HepG2 (cell line): ENCODE measurements at regions not wholly inside any gene's neighbourhood (a gene's known extent, or its start where the extent isn't known, plus 50 kb on each side); places are given as distances from the start of the nearest gene placed in this dataset.
A peak's percentile ranks its signal among the peaks of the same experiment; 100 is the strongest.

ENCODE experiments used
- ATF7 ChIP-seq, 2 experiments: fragments of 450-650 bp in 1 of 2; sonication (generic) in 1 of 2; formaldehyde crosslinking in 1 of 2; IDR thresholded peaks; 2 replicates each; pipeline versions ENCODE4 v1.4.0 to v1.6.1; 2016 to 2020; ENCODE audit warnings: antibody characterized with exemption in 1 of 2, mild to moderate bottlenecking in 1 of 2, missing genetic modification reagents in 1 of 2
- CSRNP1 ChIP-seq: sonication (generic); formaldehyde crosslinking; IDR thresholded peaks from 2 replicates; pipeline ENCODE4 v1.8.1; 2023; ENCODE audit warnings: mild to moderate bottlenecking, missing genetic modification reagents
- DNMT1 ChIP-seq: sonication (generic); formaldehyde crosslinking; IDR thresholded peaks from 2 replicates; pipeline ENCODE4 v1.5.1; 2020; ENCODE audit warnings: mild to moderate bottlenecking, missing genetic modification reagents
- ELF1 ChIP-seq: sonication (generic); formaldehyde crosslinking; IDR thresholded peaks from 2 replicates; pipeline ENCODE4 v1.4.0; 2020; ENCODE audit warnings: missing genetic modification reagents
- FOXC1 ChIP-seq: sonication (generic); formaldehyde crosslinking; IDR thresholded peaks from 2 replicates; pipeline ENCODE4 v1.8.0; 2022; ENCODE audit warnings: mild to moderate bottlenecking, missing genetic modification reagents, borderline replicate concordance
- HNRNPUL1 ChIP-seq: fragments of 200-400 bp; formaldehyde crosslinking; IDR thresholded peaks from 2 replicates; pipeline ENCODE4 v1.6.1; 2017; ENCODE audit warnings: low read depth, mild to moderate bottlenecking, low read length, moderate library complexity
- HOXA5 ChIP-seq: sonication (generic); formaldehyde crosslinking; IDR thresholded peaks from 2 replicates; pipeline ENCODE4 v1.4.0; 2020; ENCODE audit warnings: missing genetic modification reagents
- JUNB ChIP-seq: sonication (generic); formaldehyde crosslinking; IDR thresholded peaks from 2 replicates; pipeline ENCODE4 v1.8.0; 2022; ENCODE audit warnings: missing genetic modification reagents, mild to moderate bottlenecking, borderline replicate concordance
- MYC ChIP-seq: sonication (generic); formaldehyde crosslinking; IDR thresholded peaks from 2 replicates; pipeline ENCODE4 v1.9.0; 2021; ENCODE audit warnings: missing genetic modification reagents, borderline replicate concordance
- NPAS2 ChIP-seq: sonication (generic); formaldehyde crosslinking; IDR thresholded peaks from 2 replicates; pipeline ENCODE4 v1.8.0; 2022; ENCODE audit warnings: mild to moderate bottlenecking, missing genetic modification reagents, borderline replicate concordance
- RBM39 ChIP-seq: fragments of 200-400 bp; formaldehyde crosslinking; IDR thresholded peaks from one replicate; pipeline ENCODE4 v1.6.1; 2018; ENCODE audit warnings: antibody characterized with exemption, mild to moderate bottlenecking, low read depth, low read length; ENCODE audit not compliant: poor library complexity, severe bottlenecking
- THAP9 ChIP-seq: sonication (generic); formaldehyde crosslinking; IDR thresholded peaks from 2 replicates; pipeline ENCODE4; 2020; ENCODE audit warnings: missing genetic modification reagents, mild to moderate bottlenecking, borderline replicate concordance
- XRCC5 ChIP-seq: fragments of 200-400 bp; formaldehyde crosslinking; optimal IDR thresholded peaks from 2 replicates; pipeline ENCODE3; 2017; ENCODE audit warnings: mild to moderate bottlenecking, low read length
- ZNF503 ChIP-seq: sonication (generic); formaldehyde crosslinking; IDR thresholded peaks from 2 replicates; pipeline ENCODE4 v1.4.0; 2020; ENCODE audit warnings: missing genetic modification reagents
- ZNF839 ChIP-seq: sonication (generic); formaldehyde crosslinking; IDR thresholded peaks from 2 replicates; pipeline ENCODE4 v1.4.0; 2020; ENCODE audit warnings: missing genetic modification reagents, mild to moderate bottlenecking, borderline replicate concordance
- TF ChIP-seq, protein P1 (sequence below): sonication (generic); formaldehyde crosslinking; IDR thresholded peaks from 2 replicates; pipeline ENCODE4 v1.5.0; 2020; ENCODE audit warnings: mild to moderate bottlenecking, missing genetic modification reagents, moderate library complexity
- TF ChIP-seq, protein P2 (sequence below): sonication (generic); formaldehyde crosslinking; IDR thresholded peaks from 2 replicates; pipeline ENCODE4 v1.8.0; 2022; ENCODE audit warnings: missing genetic modification reagents, mild to moderate bottlenecking, inconsistent platforms, borderline replicate concordance

DNA sequence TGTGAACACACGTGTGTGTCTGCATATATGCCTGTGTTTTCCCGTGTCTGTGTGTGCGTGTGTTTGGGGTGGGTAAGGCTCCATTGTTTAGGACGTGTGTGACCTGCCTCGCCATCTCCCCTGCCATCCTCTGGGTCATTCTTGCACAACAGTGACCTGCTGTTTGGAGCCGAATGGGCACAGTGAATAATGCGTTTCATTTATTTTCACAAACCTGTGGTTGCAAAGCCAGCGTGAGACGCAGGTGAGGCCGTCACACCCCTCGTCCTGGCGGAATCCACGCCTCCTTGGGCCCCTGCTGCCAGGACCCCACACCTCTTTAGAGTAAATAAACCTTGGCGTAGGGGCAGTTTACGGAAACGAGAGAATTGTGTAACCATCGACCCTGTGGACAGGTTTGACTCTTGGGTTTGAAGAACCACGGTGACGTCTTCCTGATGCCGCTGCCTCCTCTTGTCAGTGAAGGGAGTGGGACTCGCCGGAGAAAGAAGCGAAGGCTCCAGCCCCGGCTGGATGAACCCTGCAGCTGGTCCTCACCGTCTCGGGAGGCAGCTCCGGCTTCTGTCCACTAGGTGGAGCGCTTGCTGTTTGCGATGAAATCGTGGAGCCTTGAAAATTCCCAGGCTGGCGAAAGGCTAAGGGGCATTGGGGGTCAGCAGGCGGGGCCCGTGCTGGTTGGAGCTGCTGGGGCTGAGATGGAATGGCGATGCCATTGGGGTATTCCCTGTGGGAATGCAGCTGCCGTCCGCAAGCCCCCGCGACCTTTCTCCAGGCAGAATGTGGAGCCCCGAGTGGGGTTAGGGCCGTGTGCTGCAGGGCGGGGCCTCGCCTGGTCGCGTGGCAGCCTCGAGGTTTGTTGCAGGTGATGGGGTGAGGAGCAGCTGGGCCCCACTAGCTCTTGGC, 81.1 kb downstream of the RTP5 start (continued):
- TF ChIP-seq HNRNPUL1, result no peak
- TF ChIP-seq ZNF503 (CRISPR knock-in tag), result peak; percentile 47; the same call in 1 of the 2 replicates
- no peak for TF ChIP-seq NPAS2 (CRISPR knock-in tag)
- 0 out of 2 replicates have a peak, but pooled peaks have one; percentile 26 for TF ChIP-seq FOXC1 (CRISPR knock-in tag)
- peak; percentile 36; the same call in 1 of the 2 replicates for TF ChIP-seq THAP9 (CRISPR knock-in tag)
- TF ChIP-seq HOXA5 (CRISPR knock-in tag), result 0 out of 2 replicates have a peak, but pooled peaks have one; percentile 35
- TF ChIP-seq, protein P1, sequence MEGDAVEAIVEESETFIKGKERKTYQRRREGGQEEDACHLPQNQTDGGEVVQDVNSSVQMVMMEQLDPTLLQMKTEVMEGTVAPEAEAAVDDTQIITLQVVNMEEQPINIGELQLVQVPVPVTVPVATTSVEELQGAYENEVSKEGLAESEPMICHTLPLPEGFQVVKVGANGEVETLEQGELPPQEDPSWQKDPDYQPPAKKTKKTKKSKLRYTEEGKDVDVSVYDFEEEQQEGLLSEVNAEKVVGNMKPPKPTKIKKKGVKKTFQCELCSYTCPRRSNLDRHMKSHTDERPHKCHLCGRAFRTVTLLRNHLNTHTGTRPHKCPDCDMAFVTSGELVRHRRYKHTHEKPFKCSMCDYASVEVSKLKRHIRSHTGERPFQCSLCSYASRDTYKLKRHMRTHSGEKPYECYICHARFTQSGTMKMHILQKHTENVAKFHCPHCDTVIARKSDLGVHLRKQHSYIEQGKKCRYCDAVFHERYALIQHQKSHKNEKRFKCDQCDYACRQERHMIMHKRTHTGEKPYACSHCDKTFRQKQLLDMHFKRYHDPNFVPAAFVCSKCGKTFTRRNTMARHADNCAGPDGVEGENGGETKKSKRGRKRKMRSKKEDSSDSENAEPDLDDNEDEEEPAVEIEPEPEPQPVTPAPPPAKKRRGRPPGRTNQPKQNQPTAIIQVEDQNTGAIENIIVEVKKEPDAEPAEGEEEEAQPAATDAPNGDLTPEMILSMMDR, result peak; percentile 99
- no peak for TF ChIP-seq ATF7 (IDR thresholded peaks at IDR 0.05)
- no peak for TF ChIP-seq ATF7 (CRISPR knock-in tag; IDR thresholded peaks at IDR 0.05)
- TF ChIP-seq XRCC5, result peak; percentile 94
- TF ChIP-seq ZNF839, result 0 out of 2 replicates have a peak, but pooled peaks have one; percentile 71
- peak; percentile 54 for TF ChIP-seq RBM39
- TF ChIP-seq, protein P2, sequence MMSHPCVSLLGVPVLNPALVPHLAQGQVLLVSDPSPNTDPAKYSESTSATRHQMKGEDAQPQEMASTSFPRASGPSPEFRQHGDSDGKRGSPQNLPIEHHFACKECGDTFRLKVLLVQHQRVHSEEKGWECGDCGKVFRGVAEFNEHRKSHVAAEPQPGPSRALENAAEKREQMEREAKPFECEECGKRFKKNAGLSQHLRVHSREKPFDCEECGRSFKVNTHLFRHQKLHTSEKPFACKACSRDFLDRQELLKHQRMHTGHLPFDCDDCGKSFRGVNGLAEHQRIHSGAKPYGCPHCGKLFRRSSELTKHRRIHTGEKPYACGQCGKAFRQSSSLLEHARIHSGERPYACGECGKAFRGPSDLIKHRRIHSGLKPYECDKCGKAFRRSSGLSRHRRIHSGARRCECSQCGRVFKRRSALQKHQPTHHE (CRISPR knock-in tag), result peak; percentile 29; the same call in 1 of the 2 replicates
- TF ChIP-seq DNMT1 (CRISPR knock-in tag), result no peak
- peak; percentile 19; the same call in 1 of the 2 replicates for TF ChIP-seq MYC (CRISPR knock-in tag)
- TF ChIP-seq ELF1 (CRISPR knock-in tag), result 0 out of 2 replicates have a peak, but pooled peaks have one; percentile 15
- no peak for TF ChIP-seq JUNB (CRISPR knock-in tag)
- TF ChIP-seq CSRNP1 (CRISPR knock-in tag), result no peak
